Vagina (tissue), 2 donors: ENCODE measurements at regions not wholly inside any gene's neighbourhood (a gene's known extent, or its start where the extent isn't known, plus 50 kb on each side); places are given as distances from the start of the nearest gene placed in this dataset.
A peak's percentile ranks its signal among the peaks of the same experiment; 100 is the strongest.

ENCODE experiments used
- DNase-seq, 2 donors: peaks; one replicate each; pipeline ENCODE4 v3.0.0-alpha.2; 2017; ENCODE audit errors: extremely low spot score in 2 of 2
- H3K27ac ChIP-seq: fragments of 200-600 bp; sonication (generic); one replicate; pipeline ENCODE4 v1.5.1; 2019
- H3K27me3 ChIP-seq: fragments of 200-600 bp; sonication (generic); one replicate; pipeline ENCODE4 v1.5.1; 2019
- H3K36me3 ChIP-seq, 2 donors: fragments of 200-600 bp; sonication (generic); one replicate each; pipeline ENCODE4 v1.5.1; 2017 to 2019
- H3K4me1 ChIP-seq: fragments of 200-600 bp; sonication (generic); one replicate; pipeline ENCODE4 v1.5.1; 2019
- H3K4me3 ChIP-seq, 2 donors: fragments of 200-600 bp; sonication (generic); 1 replicate in 1 of 2; 2 replicates in 1 of 2; pipeline ENCODE4 v1.5.1; 2016 to 2019
- H3K9me3 ChIP-seq: fragments of 200-600 bp; sonication (generic); one replicate; pipeline ENCODE4 v1.5.1; 2019
- POLR2A ChIP-seq, 2 donors: fragments of 450-650 bp; IDR thresholded peaks; one replicate each; pipeline ENCODE4 v1.6.1; 2017; ENCODE audit warnings: antibody characterized with exemption in 2 of 2, mild to moderate bottlenecking in 2 of 2, moderate library complexity in 2 of 2
- POLR2AphosphoS5 ChIP-seq, 2 donors: sonication (generic); formaldehyde crosslinking; IDR thresholded peaks; one replicate each; pipeline ENCODE4 v1.9.0; 2017; ENCODE audit warnings: antibody characterized with exemption in 2 of 2, mild to moderate bottlenecking in 2 of 2, low read depth in 1 of 2; ENCODE audit not compliant: insufficient read depth in 1 of 2
- intact Hi-C: fragments of 100-400 bp; cut with DNase I; formaldehyde crosslinking; loops from one replicate; pipeline ENCODE4 v1.15.1; 2023
- TF ChIP-seq, protein P1 (sequence below), 3 experiments: fragments of 450-650 bp in 2 of 3; fragments of 200-600 bp in 1 of 3; sonication (generic) in 1 of 3; IDR thresholded peaks; one replicate each; pipeline ENCODE4 v1.5.1; 2017 to 2019; ENCODE audit warnings: antibody characterized with exemption in 3 of 3, mild to moderate bottlenecking in 2 of 3, moderate library complexity in 2 of 3

GRCh38 chr13:44131069-44131614, 242.5 kb upstream of the SERP2 start:
- intact Hi-C loops, result no loop called here
- no peak for TF ChIP-seq POLR2A (IDR thresholded peaks at IDR 0.05)
- TF ChIP-seq, protein P1, sequence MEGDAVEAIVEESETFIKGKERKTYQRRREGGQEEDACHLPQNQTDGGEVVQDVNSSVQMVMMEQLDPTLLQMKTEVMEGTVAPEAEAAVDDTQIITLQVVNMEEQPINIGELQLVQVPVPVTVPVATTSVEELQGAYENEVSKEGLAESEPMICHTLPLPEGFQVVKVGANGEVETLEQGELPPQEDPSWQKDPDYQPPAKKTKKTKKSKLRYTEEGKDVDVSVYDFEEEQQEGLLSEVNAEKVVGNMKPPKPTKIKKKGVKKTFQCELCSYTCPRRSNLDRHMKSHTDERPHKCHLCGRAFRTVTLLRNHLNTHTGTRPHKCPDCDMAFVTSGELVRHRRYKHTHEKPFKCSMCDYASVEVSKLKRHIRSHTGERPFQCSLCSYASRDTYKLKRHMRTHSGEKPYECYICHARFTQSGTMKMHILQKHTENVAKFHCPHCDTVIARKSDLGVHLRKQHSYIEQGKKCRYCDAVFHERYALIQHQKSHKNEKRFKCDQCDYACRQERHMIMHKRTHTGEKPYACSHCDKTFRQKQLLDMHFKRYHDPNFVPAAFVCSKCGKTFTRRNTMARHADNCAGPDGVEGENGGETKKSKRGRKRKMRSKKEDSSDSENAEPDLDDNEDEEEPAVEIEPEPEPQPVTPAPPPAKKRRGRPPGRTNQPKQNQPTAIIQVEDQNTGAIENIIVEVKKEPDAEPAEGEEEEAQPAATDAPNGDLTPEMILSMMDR (IDR thresholded peaks at IDR 0.05), result no peak
- no peak overlapping the region for H3K4me3 ChIP-seq
- no peaks in the 10 kb centered on the region for H3K9me3 ChIP-seq
- no peaks in the 10 kb centered on the region for H3K27me3 ChIP-seq
- no peak for DNase-seq
- H3K27ac ChIP-seq, result no peak overlapping the region
- H3K36me3 ChIP-seq, result no peaks in the 10 kb centered on the region
- no peaks in the 10 kb centered on the region for H3K4me1 ChIP-seq

GRCh38 chr13:44132710-44133109, 240.9 kb upstream of the SERP2 start:
- no peak overlapping the region for H3K27ac ChIP-seq
- no peak for DNase-seq
- H3K4me3 ChIP-seq, result no peak overlapping the region
- intact Hi-C loops, result no loop called here
- no peak for TF ChIP-seq POLR2A (IDR thresholded peaks at IDR 0.05)
- peak in 1 of 2 donors; percentile 39 for TF ChIP-seq POLR2AphosphoS5 (IDR thresholded peaks at IDR 0.05; ENCODE audit: insufficient read depth in 1 of 2, low read depth in 1 of 2)
- H3K27me3 ChIP-seq, result no peaks in the 10 kb centered on the region
- no peaks in the 10 kb centered on the region for H3K4me1 ChIP-seq
- H3K9me3 ChIP-seq, result no peaks in the 10 kb centered on the region
- no peaks in the 10 kb centered on the region for H3K36me3 ChIP-seq

GRCh38 chr13:44133626-44134025, 240.0 kb upstream of the SERP2 start:
- TF ChIP-seq, protein P1 (IDR thresholded peaks at IDR 0.05), result no peak
- TF ChIP-seq POLR2AphosphoS5 (IDR thresholded peaks at IDR 0.05; ENCODE audit: insufficient read depth in 1 of 2, low read depth in 1 of 2) (no peak), POLR2A (IDR thresholded peaks at IDR 0.05) (no peak)
- Histone ChIP-seq H3K27ac (no peak overlapping the region), H3K27me3 (no peaks in the 10 kb centered on the region), H3K9me3 (no peaks in the 10 kb centered on the region), H3K36me3 (no peaks in the 10 kb centered on the region), H3K4me1 (no peaks in the 10 kb centered on the region), H3K4me3 (no peak overlapping the region)
- intact Hi-C loops, result no loop called here
- DNase-seq, result no peak

- no peak for DNase-seq
- Histone ChIP-seq H3K9me3 (no peaks in the 10 kb centered on the region), H3K36me3 (no peaks in the 10 kb centered on the region), H3K4me1 (no peaks in the 10 kb centered on the region), H3K27ac (no peak overlapping the region), H3K4me3 (no peak overlapping the region), H3K27me3 (no peaks in the 10 kb centered on the region)
- intact Hi-C loops, result no loop called here
- TF ChIP-seq, protein P1 (IDR thresholded peaks at IDR 0.05), result no peak
- TF ChIP-seq POLR2A (IDR thresholded peaks at IDR 0.05), result no peak
- no peak for TF ChIP-seq POLR2AphosphoS5 (IDR thresholded peaks at IDR 0.05; ENCODE audit: insufficient read depth in 1 of 2, low read depth in 1 of 2)
Measured at GRCh38 chr13:44135566-44135965, 238.1 kb upstream of the SERP2 start.

GRCh38 chr13:44136696-44137268, 236.8 kb upstream of the SERP2 start:
- Histone ChIP-seq H3K4me1 (peaks cover 5% of the 10 kb centered on the region), H3K36me3 (no peaks in the 10 kb centered on the region), H3K27ac (no peak overlapping the region), H3K4me3 (no peak overlapping the region), H3K9me3 (no peaks in the 10 kb centered on the region), H3K27me3 (no peaks in the 10 kb centered on the region)
- DNase-seq, result no peak
- intact Hi-C loops, result no loop called here
- TF ChIP-seq POLR2A (IDR thresholded peaks at IDR 0.05) (no peak), POLR2AphosphoS5 (IDR thresholded peaks at IDR 0.05; ENCODE audit: insufficient read depth in 1 of 2, low read depth in 1 of 2) (no peak)
- TF ChIP-seq, protein P1 (IDR thresholded peaks at IDR 0.05), result no peak
